ENCODE measurements at regions not wholly inside any gene's neighbourhood (a gene's known extent, or its start where the extent isn't known, plus 50 kb on each side); places are given as distances from the start of the nearest gene placed in this dataset.
"Not testable (repeated sequence)": the region's sequence is repeated elsewhere in the genome, so short reads cannot be mapped to it uniquely, and the experiment has no call there.

GRCh38 chr21:27535188-27535587 lies 568.3 kb upstream of the ADAMTS5 start:
- DNase-seq, result no peak

GRCh38 chr21:27534206-27534605 lies 567.3 kb upstream of the ADAMTS5 start:
- DNase-seq, result no peak

- DNase-seq, result no peak
Measured at GRCh38 chr21:27532076-27532475, 565.2 kb upstream of the ADAMTS5 start.

- DNase-seq, result no peak
Measured at GRCh38 chr21:27528697-27529096, 561.8 kb upstream of the ADAMTS5 start.

GRCh38 chr21:27526451-27526850 lies 559.6 kb upstream of the ADAMTS5 start:
- no peak for DNase-seq

- DNase-seq, result no peak
Measured at GRCh38 chr21:27525780-27526179, 558.9 kb upstream of the ADAMTS5 start.

GRCh38 chr21:27519361-27519760 lies 552.5 kb upstream of the ADAMTS5 start:
- no peak for DNase-seq

GRCh38 chr21:27517177-27517576 lies 550.3 kb upstream of the ADAMTS5 start:
- not testable (repeated sequence) for DNase-seq

- DNase-seq, result no peak
Measured at GRCh38 chr21:27515676-27516075, 548.8 kb upstream of the ADAMTS5 start.

GRCh38 chr21:27513825-27514224 lies 546.9 kb upstream of the ADAMTS5 start:
- DNase-seq, result no peak

GRCh38 chr21:27513016-27513415 lies 546.1 kb upstream of the ADAMTS5 start:
- DNase-seq, result no peak

GRCh38 chr21:27511233-27511632 lies 544.3 kb upstream of the ADAMTS5 start:
- no peak for DNase-seq

- DNase-seq, result no peak
Measured at GRCh38 chr21:27507695-27508094, 540.8 kb upstream of the ADAMTS5 start.

GRCh38 chr21:27505516-27505915 lies 538.6 kb upstream of the ADAMTS5 start:
- no peak for DNase-seq

GRCh38 chr21:27502801-27503200 lies 535.9 kb upstream of the ADAMTS5 start:
- DNase-seq, result no peak

- DNase-seq, result no peak
Measured at GRCh38 chr21:27498025-27498424, 531.1 kb upstream of the ADAMTS5 start.

- DNase-seq, result no peak
Measured at GRCh38 chr21:27495836-27496235, 528.9 kb upstream of the ADAMTS5 start.

- no peak for DNase-seq
Measured at GRCh38 chr21:27493542-27493941, 526.7 kb upstream of the ADAMTS5 start.

GRCh38 chr21:27487676-27488075 lies 520.8 kb upstream of the ADAMTS5 start:
- DNase-seq, result no peak

- no peak for DNase-seq
Measured at GRCh38 chr21:27480841-27481261, 514.0 kb upstream of the ADAMTS5 start.

GRCh38 chr21:27477296-27477695 lies 510.4 kb upstream of the ADAMTS5 start:
- no peak for DNase-seq

GRCh38 chr21:27476696-27477095 lies 509.8 kb upstream of the ADAMTS5 start:
- no peak for DNase-seq

GRCh38 chr21:27475363-27475955 lies 508.6 kb upstream of the ADAMTS5 start:
- no peak for DNase-seq

- no peak for DNase-seq
Measured at GRCh38 chr21:27467366-27467765, 500.5 kb upstream of the ADAMTS5 start.

- DNase-seq, result no peak
Measured at GRCh38 chr21:27466140-27466539, 499.3 kb upstream of the ADAMTS5 start.

- no peak for DNase-seq
Measured at GRCh38 chr21:27464648-27465047, 497.8 kb upstream of the ADAMTS5 start.

Data from stimulated activated CD8-positive, alpha-beta memory T cell treated with anti-CD3 and anti-CD28 coated beads, Interleukin-4, amount 100 ng/mL, for 48 hours (primary cell).